Glutamatergic neuron (in vitro differentiated cells): ENCODE measurements at regions not wholly inside any gene's neighbourhood (a gene's known extent, or its start where the extent isn't known, plus 50 kb on each side); places are given as distances from the start of the nearest gene placed in this dataset.

Source experiments
- DNase-seq: peaks from one replicate; pipeline ENCODE4 v3.0.0; 2022
- H3K27ac Mint-ChIP-seq: one replicate; pipeline ENCODE4 v1.8.0; 2020; ENCODE audit warnings: mild to moderate bottlenecking, mixed read lengths, inconsistent platforms; ENCODE audit not compliant: unreplicated experiment
- H3K27me3 Mint-ChIP-seq: one replicate; pipeline ENCODE4 v1.8.0; 2020; ENCODE audit warnings: mild to moderate bottlenecking, moderate library complexity, mixed read lengths, inconsistent platforms; ENCODE audit not compliant: unreplicated experiment
- H3K36me3 Mint-ChIP-seq: one replicate; pipeline ENCODE4 v1.8.0; 2020; ENCODE audit warnings: mild to moderate bottlenecking, mixed read lengths, inconsistent platforms; ENCODE audit not compliant: unreplicated experiment
- H3K4me1 Mint-ChIP-seq: one replicate; pipeline ENCODE4 v1.8.0; 2020; ENCODE audit warnings: mild to moderate bottlenecking, low read depth, mixed read lengths, inconsistent platforms; ENCODE audit not compliant: unreplicated experiment
- H3K4me3 Mint-ChIP-seq: one replicate; pipeline ENCODE4 v1.8.0; 2020; ENCODE audit warnings: mild to moderate bottlenecking, mixed read lengths, inconsistent platforms; ENCODE audit not compliant: unreplicated experiment
- H3K9me3 Mint-ChIP-seq: one replicate; pipeline ENCODE4 v1.8.0; 2020; ENCODE audit warnings: mild to moderate bottlenecking, moderate library complexity, mixed read lengths, inconsistent platforms; ENCODE audit not compliant: unreplicated experiment
- TF ChIP-seq, protein P1 (sequence below): fragments of 200-600 bp; sonication (generic); IDR thresholded peaks from one replicate; pipeline ENCODE4 v1.5.0; 2021; ENCODE audit not compliant: partially characterized antibody, unreplicated experiment

DNA sequence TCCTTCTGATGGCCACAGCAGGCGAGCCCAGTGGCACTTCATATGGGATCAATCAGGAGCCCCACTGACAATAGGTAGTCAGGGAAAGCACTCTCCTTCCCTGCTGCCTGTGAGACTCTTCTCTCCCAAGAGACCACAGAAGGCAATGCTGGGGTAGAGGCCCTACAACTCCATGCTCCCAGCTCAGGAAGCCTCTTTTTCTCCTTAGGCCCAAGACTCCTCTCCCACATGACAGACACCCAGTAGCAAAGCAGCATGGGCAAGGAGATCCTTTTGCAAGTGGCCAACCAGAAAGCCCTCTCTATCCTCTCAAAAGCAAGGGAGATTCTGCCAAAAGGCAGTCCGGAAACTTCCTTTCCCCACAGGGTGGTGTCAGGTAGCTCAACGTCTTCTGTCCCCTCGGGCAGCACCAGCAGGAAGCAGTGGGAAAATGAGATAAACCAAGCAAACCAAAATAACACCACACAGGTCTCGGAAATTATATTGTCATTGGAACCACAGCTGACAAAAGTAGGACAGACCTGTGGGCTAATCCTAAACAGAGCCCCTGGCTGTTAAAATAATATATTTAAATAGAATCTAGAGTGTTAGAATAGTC, 172.7 kb upstream of the GDF10 start:
- DNase-seq: no peak
- peaks cover 3% of the 10 kb centered on the region for H3K9me3 Mint-ChIP-seq
- TF ChIP-seq, protein P1, sequence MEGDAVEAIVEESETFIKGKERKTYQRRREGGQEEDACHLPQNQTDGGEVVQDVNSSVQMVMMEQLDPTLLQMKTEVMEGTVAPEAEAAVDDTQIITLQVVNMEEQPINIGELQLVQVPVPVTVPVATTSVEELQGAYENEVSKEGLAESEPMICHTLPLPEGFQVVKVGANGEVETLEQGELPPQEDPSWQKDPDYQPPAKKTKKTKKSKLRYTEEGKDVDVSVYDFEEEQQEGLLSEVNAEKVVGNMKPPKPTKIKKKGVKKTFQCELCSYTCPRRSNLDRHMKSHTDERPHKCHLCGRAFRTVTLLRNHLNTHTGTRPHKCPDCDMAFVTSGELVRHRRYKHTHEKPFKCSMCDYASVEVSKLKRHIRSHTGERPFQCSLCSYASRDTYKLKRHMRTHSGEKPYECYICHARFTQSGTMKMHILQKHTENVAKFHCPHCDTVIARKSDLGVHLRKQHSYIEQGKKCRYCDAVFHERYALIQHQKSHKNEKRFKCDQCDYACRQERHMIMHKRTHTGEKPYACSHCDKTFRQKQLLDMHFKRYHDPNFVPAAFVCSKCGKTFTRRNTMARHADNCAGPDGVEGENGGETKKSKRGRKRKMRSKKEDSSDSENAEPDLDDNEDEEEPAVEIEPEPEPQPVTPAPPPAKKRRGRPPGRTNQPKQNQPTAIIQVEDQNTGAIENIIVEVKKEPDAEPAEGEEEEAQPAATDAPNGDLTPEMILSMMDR: no peak
- no peak overlapping the region for H3K4me3 Mint-ChIP-seq
- H3K36me3 Mint-ChIP-seq: no peaks in the 10 kb centered on the region
- no peaks in the 10 kb centered on the region for H3K27me3 Mint-ChIP-seq
- no peaks in the 10 kb centered on the region for H3K4me1 Mint-ChIP-seq
- H3K27ac Mint-ChIP-seq: no peak overlapping the region

DNA sequence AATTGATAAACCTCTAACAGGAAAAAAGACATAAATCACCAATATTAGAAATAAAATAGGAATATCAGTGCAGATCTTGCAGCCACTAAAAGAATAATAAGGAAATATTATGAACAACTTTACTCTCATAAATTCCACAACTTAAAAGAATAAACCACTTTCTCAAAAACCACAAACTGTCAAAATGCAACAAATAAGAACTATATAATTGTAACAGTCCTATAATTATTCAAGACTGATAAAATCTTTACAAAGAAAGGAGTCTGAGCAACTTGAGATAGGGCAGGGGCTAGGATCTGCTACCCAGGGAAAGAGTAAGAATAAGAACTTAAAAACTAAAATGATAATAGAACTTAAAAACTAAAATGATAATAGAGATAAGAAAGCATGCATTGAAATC, 169.5 kb upstream of the GDF10 start:
- no peak for DNase-seq
- no peaks in the 10 kb centered on the region for H3K4me1 Mint-ChIP-seq
- TF ChIP-seq, protein P1: no peak
- H3K4me3 Mint-ChIP-seq: no peak overlapping the region
- no peaks in the 10 kb centered on the region for H3K27me3 Mint-ChIP-seq
- no peak overlapping the region for H3K27ac Mint-ChIP-seq
- no peaks in the 10 kb centered on the region for H3K36me3 Mint-ChIP-seq
- H3K9me3 Mint-ChIP-seq: no peaks in the 10 kb centered on the region

DNA sequence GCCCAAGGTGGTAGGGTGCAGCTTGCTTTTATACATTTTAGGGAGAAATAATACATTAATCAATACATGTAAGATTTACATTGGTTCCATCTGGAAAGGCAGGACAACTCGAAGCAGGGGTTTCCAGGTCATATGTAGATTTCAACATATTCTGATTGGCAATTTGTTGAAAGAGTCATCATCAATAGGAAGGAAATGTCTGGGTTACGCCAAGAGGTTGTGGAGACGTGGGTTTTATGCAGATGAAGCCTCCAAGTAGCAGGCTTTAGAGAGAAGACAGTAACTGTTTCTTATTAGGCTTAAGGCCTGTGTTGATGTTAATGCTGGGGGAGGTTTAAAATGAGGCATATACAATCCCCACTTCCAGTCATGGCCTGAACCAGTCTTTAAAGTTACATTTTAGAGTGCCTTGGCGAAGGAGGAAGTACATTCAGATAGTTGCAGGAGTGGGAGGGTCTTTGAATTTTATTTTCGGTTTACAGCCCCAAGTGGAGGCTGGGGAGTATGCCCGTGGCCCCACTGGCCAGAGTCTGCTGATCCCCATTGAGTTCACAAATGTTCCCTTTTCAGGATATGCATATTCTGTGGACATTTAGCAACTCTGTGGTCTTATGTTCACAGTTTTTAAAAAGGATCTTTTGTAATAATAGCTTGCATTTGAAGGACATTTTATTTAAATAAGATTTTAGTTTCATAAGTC, 166.0 kb upstream of the GDF10 start:
- H3K27ac Mint-ChIP-seq: no peak overlapping the region
- DNase-seq: no peak
- H3K4me1 Mint-ChIP-seq: no peaks in the 10 kb centered on the region
- H3K36me3 Mint-ChIP-seq: no peaks in the 10 kb centered on the region
- TF ChIP-seq, protein P1: no peak
- peaks cover 3% of the 10 kb centered on the region for H3K27me3 Mint-ChIP-seq
- H3K4me3 Mint-ChIP-seq: no peak overlapping the region
- peaks cover 3% of the 10 kb centered on the region for H3K9me3 Mint-ChIP-seq

DNA sequence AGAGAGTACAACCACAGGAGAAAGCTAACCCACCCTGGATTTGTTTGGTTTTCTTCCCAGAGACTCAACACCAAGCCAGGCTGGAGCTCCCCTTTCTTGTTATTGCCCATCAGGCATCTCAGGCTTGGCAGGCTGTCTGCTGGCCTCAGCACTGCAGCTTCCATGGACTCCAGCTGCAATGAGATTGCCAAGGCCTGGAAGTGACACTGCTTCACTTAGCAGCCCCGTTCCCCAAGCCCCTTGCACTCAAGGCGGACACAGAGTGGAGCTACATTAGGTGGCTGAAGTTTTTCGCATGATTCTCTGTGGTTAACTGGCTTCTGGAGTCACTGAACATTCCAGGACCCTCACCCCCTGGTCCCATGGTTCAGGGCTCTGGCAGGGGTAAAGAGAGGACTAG, 163.1 kb upstream of the GDF10 start:
- no peak overlapping the region for H3K4me3 Mint-ChIP-seq
- H3K4me1 Mint-ChIP-seq: no peaks in the 10 kb centered on the region
- H3K9me3 Mint-ChIP-seq: peaks cover 3% of the 10 kb centered on the region
- peaks cover 3% of the 10 kb centered on the region for H3K27me3 Mint-ChIP-seq
- TF ChIP-seq, protein P1: no peak
- DNase-seq: no peak
- no peaks in the 10 kb centered on the region for H3K36me3 Mint-ChIP-seq
- H3K27ac Mint-ChIP-seq: no peak overlapping the region

DNA sequence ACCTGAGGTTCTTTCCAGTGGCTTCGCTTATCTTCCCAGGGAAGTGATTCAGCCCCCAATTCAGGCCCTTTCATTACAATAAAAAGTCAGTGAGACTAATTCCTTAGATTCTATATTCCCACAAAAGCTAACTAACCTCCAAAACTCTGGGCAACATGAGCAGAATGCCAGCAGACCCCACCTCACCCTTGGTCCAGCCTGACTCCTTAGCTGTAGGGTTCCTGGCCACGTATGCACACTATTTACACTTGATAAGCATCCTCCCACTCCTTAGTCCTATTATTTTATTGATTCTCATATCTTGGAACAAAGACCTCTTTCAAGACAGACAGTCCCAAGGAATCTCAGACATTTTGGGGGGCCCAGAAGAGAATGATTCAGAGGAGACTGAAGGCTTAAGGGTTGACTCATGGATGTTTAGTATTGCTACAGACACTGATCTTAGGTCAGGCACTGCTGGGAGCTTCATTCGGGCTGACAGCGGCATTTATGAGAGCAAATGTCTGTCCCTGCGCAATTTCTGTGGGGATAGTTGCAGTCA, 162.6 kb upstream of the GDF10 start:
- DNase-seq: no peak
- no peaks in the 10 kb centered on the region for H3K4me1 Mint-ChIP-seq
- H3K4me3 Mint-ChIP-seq: no peak overlapping the region
- peaks cover 3% of the 10 kb centered on the region for H3K9me3 Mint-ChIP-seq
- no peaks in the 10 kb centered on the region for H3K36me3 Mint-ChIP-seq
- H3K27ac Mint-ChIP-seq: no peak overlapping the region
- TF ChIP-seq, protein P1: no peak
- H3K27me3 Mint-ChIP-seq: peaks cover 5% of the 10 kb centered on the region
